Natural killer cell treated with Interleukin-12 subunit alpha and Interleukin-12 subunit beta and Interleukin-15 and Interleukin-18, amount 100 ng/mL, for 72 hours (primary cell): ENCODE measurements at regions not wholly inside any gene's neighbourhood (a gene's known extent, or its start where the extent isn't known, plus 50 kb on each side); places are given as distances from the start of the nearest gene placed in this dataset.
"Not testable (repeated sequence)": the region's sequence is repeated elsewhere in the genome, so short reads cannot be mapped to it uniquely, and the experiment has no call there.

ENCODE experiments used
- ATAC-seq, 2 donors: fragments of 150-1000 bp; cut with Tn5 transposase in 1 of 2; sonication (Bioruptor Pico), chemical (Tn5 transposase) in 1 of 2; 2 replicates each; pipeline ENCODE4 v1.10.0; 2021
- DNase-seq: peaks from one replicate; pipeline ENCODE4 v3.0.0; 2022; ENCODE audit warnings: low spot score
- H3K27ac Mint-ChIP-seq, 2 donors: 1 replicate in 1 of 2; 2 replicates in 1 of 2; pipeline ENCODE4 v1.8.0; 2022; ENCODE audit warnings: mixed read lengths in 2 of 2, mild to moderate bottlenecking in 1 of 2, moderate library complexity in 1 of 2
- H3K27me3 Mint-ChIP-seq, 2 donors: 1 replicate in 1 of 2; 2 replicates in 1 of 2; pipeline ENCODE4 v1.8.0; 2022; ENCODE audit warnings: mixed read lengths in 2 of 2
- H3K36me3 Mint-ChIP-seq: one replicate; pipeline ENCODE4 v1.8.0; 2022; ENCODE audit warnings: mixed read lengths
- H3K4me1 Mint-ChIP-seq, 2 donors: 1 replicate in 1 of 2; 2 replicates in 1 of 2; pipeline ENCODE4 v1.8.0; 2022; ENCODE audit warnings: low read depth in 2 of 2, mixed read lengths in 2 of 2, mild to moderate bottlenecking in 1 of 2
- H3K4me3 Mint-ChIP-seq: one replicate; pipeline ENCODE4 v1.8.0; 2022; ENCODE audit warnings: mixed read lengths
- H3K9me3 Mint-ChIP-seq: 2 replicates; pipeline ENCODE4 v1.8.0; 2022; ENCODE audit warnings: mixed read lengths

DNA sequence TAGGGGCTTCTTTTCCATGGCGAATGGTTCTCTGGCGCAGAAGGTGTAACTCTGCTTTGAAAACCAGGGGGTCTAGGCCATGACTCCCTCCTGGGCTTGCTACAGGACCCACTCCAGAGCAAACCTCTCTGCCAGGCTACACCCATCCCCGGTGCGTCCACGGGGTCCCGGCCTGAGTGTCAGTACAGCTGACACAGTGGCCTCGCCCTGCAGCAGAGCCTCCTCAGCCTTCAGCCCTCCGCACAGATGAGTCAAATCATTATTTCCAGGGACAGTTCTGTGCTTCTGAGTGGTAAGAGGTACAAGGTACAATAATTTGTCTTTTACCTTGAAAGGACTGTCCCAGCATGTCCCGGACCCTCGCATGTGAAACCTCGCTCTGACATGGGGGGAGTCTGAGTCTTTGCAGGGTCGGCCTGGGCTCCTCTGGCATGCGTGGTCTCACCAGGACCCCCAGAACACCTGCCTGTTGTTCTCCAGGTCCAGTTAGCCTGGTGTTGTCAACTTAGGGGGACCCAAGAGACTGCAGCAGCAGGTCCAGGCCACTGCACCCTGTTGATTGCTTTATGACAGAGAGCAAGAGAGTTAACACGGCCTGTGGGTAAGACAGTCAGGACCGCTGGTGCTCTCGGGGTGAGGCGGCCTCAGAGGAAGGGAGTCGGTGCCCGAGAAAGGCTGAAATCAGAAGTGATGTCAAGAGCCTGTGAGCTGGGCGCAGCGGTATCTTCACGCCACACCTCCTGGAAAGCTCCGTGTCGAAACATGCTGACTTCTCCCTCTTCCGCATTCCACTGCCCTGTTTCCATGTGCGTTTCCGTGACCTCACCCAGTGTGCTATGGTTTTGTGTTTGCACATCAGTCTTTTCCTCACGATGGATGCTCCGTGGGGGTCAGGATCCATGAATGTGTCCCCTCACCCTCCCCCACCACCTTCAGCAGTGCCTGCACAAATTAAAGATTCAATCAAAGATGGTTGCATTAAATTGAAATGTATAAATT is 340.1 kb downstream of the EIPR1 start:
- no peak for ATAC-seq
- Mint-ChIP-seq H3K4me3 (no peak overlapping the region), H3K9me3 (no peaks in the 10 kb centered on the region)

DNA sequence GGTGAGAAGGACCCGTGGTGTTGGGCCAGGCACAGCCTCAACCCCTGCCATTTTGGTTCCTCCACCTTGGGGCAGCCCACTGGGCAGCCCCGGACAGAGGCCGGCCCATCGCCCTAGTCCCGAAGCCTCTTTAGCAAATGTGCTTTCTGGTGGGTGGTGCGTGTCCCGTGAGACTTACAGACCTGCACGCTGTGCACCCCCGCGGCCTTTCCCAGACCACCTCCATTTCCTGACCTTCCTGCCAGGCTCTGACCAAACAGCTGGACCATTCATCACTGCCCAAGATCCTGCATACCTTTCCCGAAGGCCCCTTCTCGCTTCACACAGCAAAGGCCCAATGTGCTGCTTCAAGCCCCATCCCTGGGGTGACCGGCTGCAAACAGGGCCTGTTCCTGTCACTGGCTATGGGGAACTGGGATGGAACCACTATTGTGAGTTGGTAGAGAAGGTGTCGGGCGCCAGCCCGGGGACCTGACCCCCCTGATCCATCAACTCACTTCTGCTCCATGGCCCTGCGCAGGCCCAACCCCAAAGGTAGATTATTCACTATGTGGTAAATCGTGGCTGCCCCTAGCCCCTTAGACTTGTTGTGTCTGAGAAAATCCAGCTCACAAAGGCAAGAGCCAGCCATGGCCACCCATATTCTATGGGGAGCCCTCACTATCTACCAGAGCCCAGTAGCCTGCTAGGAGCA is 341.0 kb downstream of the EIPR1 start:
- DNase-seq (no peak), ATAC-seq (peak in 1 of 2 donors; percentile 11)
- Mint-ChIP-seq H3K9me3 (no peaks in the 10 kb centered on the region), H3K36me3 (no peaks in the 10 kb centered on the region), H3K27ac (no peak overlapping the region), H3K4me3 (no peak overlapping the region), H3K27me3 (no peaks in the 10 kb centered on the region), H3K4me1 (no peaks in the 10 kb centered on the region)

More for the DNA sequence above, 340.1 kb downstream of the EIPR1 start:
- no peak for DNase-seq
- Mint-ChIP-seq H3K27ac (no peak overlapping the region), H3K36me3 (no peaks in the 10 kb centered on the region), H3K27me3 (no peaks in the 10 kb centered on the region), H3K4me1 (no peaks in the 10 kb centered on the region)

DNA sequence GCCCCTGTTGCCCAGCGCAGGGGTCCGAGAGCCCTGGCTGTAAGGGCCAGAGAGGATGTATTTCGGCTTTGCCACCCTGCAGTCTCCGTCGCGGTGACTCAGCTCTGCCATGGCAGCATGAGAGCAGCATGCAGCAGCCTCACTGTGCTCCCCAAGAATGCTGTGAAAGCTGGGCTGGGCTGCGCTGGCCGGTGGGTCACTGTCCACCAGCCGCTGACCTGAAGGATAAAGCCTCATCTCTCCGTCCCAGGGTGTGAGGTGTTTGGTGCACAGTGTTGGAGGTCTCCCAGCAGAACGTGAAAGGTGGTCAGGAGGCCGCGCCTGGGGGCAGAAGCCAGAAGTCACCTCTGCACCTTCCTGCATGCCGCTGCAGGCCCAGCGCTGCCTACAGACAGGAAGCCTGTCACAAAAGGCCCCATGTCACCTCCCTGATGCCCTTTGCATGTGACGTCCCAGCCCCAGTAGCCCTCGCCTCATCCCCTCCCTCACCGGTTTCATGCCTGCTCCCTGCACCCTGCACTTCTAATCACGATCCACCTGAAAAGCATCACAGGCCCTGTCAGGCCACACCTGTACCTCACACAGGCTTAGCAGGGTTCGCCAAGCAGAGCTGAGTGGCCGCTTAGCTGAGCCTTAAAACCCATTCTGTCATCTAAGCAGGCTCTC is 342.1 kb downstream of the EIPR1 start:
- ATAC-seq (no peak), DNase-seq (no peak)
- Mint-ChIP-seq H3K4me3 (no peak overlapping the region), H3K27ac (peak overlapping the region in 1 of 2 donors; percentile 70), H3K27me3 (no peaks in the 10 kb centered on the region), H3K4me1 (no peaks in the 10 kb centered on the region), H3K9me3 (no peaks in the 10 kb centered on the region), H3K36me3 (no peaks in the 10 kb centered on the region)

DNA sequence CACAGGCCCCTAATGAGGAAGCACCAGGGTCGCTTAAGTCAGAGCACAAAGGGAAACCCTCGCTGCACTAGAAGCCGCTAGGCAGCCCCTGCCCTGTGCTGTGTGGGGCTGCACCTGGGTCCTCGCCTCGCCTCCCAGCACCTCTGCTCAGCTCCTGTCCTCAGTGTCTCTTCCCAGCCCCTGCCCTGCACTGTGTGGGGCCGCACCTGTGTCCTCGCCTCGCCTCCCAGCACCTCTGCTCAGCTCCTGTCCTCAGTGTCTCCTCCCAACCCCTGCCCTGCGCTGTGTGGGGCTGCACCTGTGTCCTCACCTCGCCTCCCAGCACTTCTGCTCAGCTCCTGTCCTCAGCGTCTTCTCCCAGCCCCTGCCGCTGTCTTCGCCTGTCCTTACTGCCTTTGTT is 342.8 kb downstream of the EIPR1 start:
- no peaks in the 10 kb centered on the region for H3K4me1 Mint-ChIP-seq
- H3K36me3 Mint-ChIP-seq: no peaks in the 10 kb centered on the region
- H3K27me3 Mint-ChIP-seq: peaks cover 0 to 1% of the 10 kb centered on the region in 2 donors
- no peak overlapping the region for H3K4me3 Mint-ChIP-seq
- DNase-seq (no peak), ATAC-seq (peak; percentile 48 to 59)
- peak overlapping the region in 1 of 2 donors; percentile 70 for H3K27ac Mint-ChIP-seq
- H3K9me3 Mint-ChIP-seq: no peaks in the 10 kb centered on the region

DNA sequence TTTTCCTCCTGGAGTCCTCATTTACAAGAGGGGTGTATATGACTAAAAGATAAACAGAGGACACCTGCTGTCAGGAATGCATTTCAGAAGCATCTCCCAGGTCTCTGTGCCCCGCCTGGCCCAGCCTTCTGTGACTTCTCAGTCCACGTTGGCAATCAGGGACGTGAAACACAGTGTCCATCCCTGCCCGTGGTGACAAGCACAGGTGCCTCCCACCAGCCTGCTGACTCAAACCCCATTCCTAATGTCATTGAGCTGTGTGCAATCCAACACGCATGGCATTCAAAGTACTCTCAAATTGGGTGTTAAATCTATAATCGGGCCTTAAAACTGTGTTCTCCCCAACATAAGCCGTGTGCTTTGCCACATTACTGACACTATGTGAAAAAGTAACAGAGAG is 343.2 kb downstream of the EIPR1 start:
- Mint-ChIP-seq H3K4me3 (no peak overlapping the region), H3K27me3 (peaks cover 0 to 6% of the 10 kb centered on the region in 2 donors), H3K9me3 (no peaks in the 10 kb centered on the region), H3K27ac (no peak overlapping the region), H3K4me1 (no peaks in the 10 kb centered on the region), H3K36me3 (no peaks in the 10 kb centered on the region)
- no peak for ATAC-seq
- no peak for DNase-seq

DNA sequence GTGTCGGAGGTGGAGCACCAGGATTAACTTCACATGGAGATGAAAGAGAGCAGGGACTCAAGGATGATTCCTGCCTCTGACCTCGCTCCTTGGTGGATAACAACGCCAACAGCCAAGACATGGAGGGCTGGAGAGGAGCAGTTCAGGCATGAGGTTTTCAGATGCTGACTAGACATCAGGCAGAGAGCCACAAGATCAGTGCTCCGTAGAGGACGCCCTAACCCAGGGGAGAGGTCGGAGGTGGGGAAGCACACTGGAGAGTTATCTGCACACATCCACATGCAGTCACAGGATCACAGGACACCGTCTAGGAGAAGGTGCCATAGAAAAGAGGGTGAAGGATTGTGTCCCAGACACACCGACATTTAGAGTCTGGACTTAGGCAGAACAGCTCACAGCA is 344.3 kb downstream of the EIPR1 start:
- Mint-ChIP-seq H3K9me3 (no peaks in the 10 kb centered on the region), H3K27me3 (peaks cover 0 to 6% of the 10 kb centered on the region in 2 donors), H3K27ac (no peak overlapping the region), H3K36me3 (no peaks in the 10 kb centered on the region), H3K4me3 (no peak overlapping the region), H3K4me1 (no peaks in the 10 kb centered on the region)
- no peak for DNase-seq
- peak in 1 of 2 donors; percentile 13 for ATAC-seq

DNA sequence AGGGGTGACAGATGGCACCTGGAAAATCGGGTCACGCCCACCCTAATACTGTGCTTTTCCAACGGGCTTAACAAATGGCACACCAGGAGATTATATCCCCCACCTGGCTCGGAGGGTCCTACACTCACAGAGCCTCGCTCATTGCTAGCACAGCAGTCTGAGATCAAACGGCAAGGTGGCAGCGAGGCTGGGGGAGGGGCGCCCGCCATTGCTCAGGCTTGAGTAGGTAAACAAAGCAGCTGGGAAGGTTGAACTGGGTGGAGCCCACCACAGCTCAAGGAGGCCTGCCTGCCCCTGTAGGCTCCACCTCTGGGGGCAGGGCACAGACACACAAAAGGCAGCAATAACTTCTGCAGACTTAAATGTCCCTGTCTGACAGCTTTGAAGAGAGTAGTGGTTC is 346.8 kb downstream of the EIPR1 start:
- not testable (repeated sequence) for H3K4me3 Mint-ChIP-seq, ATAC-seq, H3K36me3 Mint-ChIP-seq, DNase-seq, H3K27ac Mint-ChIP-seq, H3K9me3 Mint-ChIP-seq, H3K4me1 Mint-ChIP-seq
- H3K27me3 Mint-ChIP-seq: peaks cover 5 to 15% of the 10 kb centered on the region in 2 donors

DNA sequence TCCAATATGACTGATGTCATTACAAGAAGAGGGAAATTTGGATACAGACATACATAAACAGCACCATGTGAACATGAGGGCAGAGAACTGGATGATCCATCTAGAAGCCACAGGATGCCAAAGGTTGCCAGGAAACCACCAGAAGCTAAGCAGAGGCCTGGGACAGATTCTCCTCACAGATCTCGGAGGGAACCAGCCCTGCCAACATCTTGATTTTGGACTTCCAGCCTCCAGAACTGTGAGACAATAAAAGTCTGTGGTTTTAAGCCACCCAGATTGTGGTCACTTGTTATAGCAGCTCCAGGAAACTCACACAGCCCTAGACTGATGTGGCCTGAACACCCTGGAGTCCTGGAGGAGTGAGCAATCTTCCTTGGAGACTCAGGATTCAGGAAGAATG is 351.6 kb downstream of the EIPR1 start:
- H3K4me3 Mint-ChIP-seq: no peak overlapping the region
- peaks cover 9 to 31% of the 10 kb centered on the region in 2 donors for H3K27me3 Mint-ChIP-seq
- peaks cover 2% of the 10 kb centered on the region for H3K9me3 Mint-ChIP-seq
- no peak for DNase-seq
- H3K4me1 Mint-ChIP-seq: no peaks in the 10 kb centered on the region
- H3K27ac Mint-ChIP-seq: no peak overlapping the region
- no peak for ATAC-seq
- no peaks in the 10 kb centered on the region for H3K36me3 Mint-ChIP-seq

DNA sequence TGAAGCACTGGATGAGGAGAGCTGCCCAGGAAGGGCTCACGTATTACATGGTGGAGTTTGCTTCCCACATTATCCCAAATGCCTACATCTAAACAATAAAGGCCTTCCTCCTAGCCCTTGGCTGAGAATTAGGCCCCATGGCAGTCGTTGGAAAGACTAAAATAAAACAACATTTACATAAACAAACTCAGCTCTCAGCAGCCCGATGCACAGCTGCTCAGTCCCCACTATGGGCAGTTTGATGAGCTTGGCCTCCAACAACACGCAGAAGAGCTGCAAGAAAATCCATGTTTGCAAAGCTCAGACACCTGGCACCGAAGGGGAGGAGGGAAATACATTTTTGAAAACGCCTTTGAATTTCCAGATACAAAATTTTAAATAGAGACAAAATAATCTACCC is 352.4 kb downstream of the EIPR1 start:
- Mint-ChIP-seq H3K9me3 (peaks cover 2% of the 10 kb centered on the region), H3K4me1 (no peaks in the 10 kb centered on the region), H3K36me3 (no peaks in the 10 kb centered on the region), H3K27ac (no peak overlapping the region), H3K27me3 (peaks cover 9 to 31% of the 10 kb centered on the region in 2 donors), H3K4me3 (no peak overlapping the region)
- DNase-seq (no peak), ATAC-seq (no peak)

DNA sequence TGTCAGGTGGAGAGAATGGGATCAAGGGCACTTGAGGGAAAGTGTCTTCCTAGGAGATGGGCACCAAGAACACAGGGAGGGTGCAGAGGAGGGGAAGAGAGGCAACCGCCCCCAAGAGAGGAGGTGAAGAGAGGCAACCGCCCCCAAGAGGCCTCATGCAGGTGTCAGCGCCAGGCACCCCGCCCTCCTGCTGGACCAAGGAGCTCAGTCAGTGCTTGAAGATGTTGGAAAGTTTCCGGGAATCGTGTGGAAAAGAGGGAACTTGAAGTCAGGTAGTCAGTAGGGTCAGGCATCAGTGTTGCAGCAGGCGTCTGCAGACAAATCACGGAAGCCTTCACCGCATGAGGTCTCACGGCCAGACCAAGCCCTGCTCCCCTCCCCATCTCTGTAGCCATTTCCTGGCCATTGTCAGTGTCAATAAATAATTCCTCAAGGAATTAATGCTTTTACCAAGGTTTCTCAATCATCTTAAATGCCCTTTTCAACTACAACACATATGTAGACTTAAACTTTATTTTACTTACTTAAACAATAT is 353.1 kb downstream of the EIPR1 start:
- no peak for DNase-seq
- Mint-ChIP-seq H3K4me3 (no peak overlapping the region), H3K4me1 (no peaks in the 10 kb centered on the region), H3K36me3 (no peaks in the 10 kb centered on the region), H3K27me3 (peaks cover 9 to 26% of the 10 kb centered on the region in 2 donors), H3K9me3 (peaks cover 2% of the 10 kb centered on the region), H3K27ac (no peak overlapping the region)
- ATAC-seq: no peak

DNA sequence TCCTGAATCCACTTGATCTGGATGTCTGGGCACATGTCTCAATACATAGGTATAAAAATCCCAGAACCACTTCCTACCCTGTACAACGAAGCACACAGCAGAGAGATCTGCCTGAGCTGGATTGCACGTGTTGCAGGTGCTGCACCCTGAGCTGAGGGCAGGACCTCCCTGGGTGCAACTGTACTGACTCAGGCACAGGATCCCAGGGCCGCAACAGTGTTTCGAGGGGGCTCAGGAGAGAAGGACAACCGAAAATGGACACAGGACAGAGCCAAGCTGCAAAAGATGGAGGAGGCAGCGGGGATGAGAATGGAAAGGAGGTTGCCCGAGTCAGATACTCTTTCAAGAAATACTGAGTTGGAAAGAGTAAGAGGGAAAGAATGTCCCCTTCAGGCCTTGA is 354.1 kb downstream of the EIPR1 start:
- Mint-ChIP-seq H3K4me1 (no peaks in the 10 kb centered on the region), H3K27me3 (peaks cover 9 to 33% of the 10 kb centered on the region in 2 donors), H3K36me3 (no peaks in the 10 kb centered on the region), H3K9me3 (peaks cover 2% of the 10 kb centered on the region), H3K4me3 (no peak overlapping the region), H3K27ac (no peak overlapping the region)
- ATAC-seq (peak in 1 of 2 donors; percentile 43), DNase-seq (no peak)

DNA sequence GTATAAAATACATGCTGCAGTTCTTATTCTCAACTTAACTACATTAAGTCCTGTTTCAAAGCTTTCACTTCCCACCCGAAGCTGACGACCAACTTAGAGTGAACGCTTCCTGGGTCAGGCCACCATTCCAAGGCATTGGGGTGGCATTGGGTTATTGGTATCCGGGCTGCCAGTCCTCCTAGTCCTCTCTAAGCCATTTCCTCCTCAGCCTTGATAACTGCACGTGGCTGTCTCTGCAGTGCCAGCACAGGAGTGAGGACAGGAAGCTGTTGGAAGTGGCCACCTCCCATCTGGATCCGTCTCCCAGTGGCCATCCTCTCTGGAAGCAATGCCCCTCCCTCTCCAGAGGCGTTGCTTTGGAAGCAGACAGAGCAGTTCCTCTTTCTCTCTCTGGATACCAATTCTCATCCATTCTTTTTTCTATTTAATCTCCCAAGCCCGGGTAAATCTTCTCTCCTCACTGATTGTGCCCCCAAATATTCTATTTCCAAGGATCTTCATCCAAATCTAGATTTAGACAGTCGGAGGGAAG is 354.7 kb downstream of the EIPR1 start:
- Mint-ChIP-seq H3K27ac (no peak overlapping the region), H3K27me3 (peaks cover 9 to 33% of the 10 kb centered on the region in 2 donors), H3K4me1 (no peaks in the 10 kb centered on the region), H3K9me3 (peaks cover 2% of the 10 kb centered on the region), H3K36me3 (no peaks in the 10 kb centered on the region), H3K4me3 (no peak overlapping the region)
- ATAC-seq (no peak), DNase-seq (no peak)

DNA sequence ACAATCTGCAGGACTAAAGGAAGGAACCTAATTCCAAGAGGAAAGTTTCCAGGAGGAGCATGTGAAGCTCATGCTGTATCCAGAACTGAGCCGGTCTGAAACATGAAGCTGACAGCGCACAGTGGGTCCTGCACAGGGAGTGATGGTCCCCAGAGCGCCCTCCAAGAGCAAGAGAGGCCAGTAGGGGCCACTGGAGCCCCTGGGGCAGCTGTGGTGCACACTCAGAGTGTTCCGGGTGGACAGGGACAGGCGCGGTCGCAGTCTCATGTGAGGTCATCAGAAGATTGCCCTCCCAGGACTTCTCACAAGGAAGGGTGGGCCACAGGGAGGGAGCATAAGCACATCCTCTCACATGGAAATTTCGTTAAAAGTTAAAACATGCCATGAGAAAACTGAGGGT is 355.9 kb downstream of the EIPR1 start:
- H3K4me1 Mint-ChIP-seq: no peaks in the 10 kb centered on the region
- no peak for DNase-seq
- H3K27ac Mint-ChIP-seq: no peak overlapping the region
- ATAC-seq: no peak
- no peaks in the 10 kb centered on the region for H3K36me3 Mint-ChIP-seq
- no peak overlapping the region for H3K4me3 Mint-ChIP-seq
- peaks cover 2% of the 10 kb centered on the region for H3K9me3 Mint-ChIP-seq
- H3K27me3 Mint-ChIP-seq: peaks cover 9 to 33% of the 10 kb centered on the region in 2 donors
